GM12878 (cell line): ENCODE measurements at regions not wholly inside any gene's neighbourhood (a gene's known extent, or its start where the extent isn't known, plus 50 kb on each side); places are given as distances from the start of the nearest gene placed in this dataset.
"Not testable (repeated sequence)": the region's sequence is repeated elsewhere in the genome, so short reads cannot be mapped to it uniquely, and the experiment has no call there.

ENCODE experiments used
- BCL3 ChIP-seq: IDR thresholded peaks from 2 replicates; pipeline ENCODE4 v1.6.1; 2011; ENCODE audit warnings: borderline replicate concordance, low read depth, mild to moderate bottlenecking, moderate library complexity, low read length; ENCODE audit not compliant: insufficient read depth, poor library complexity, severe bottlenecking
- CTCF ChIP-seq, 3 experiments: IDR thresholded peaks in 2 of 3; conservative IDR thresholded peaks in 1 of 3; 2 replicates each; pipeline ENCODE4 v1.5.1; 2011; ENCODE audit warnings: low read depth in 3 of 3, low read length in 3 of 3, mild to moderate bottlenecking in 3 of 3, control low read depth in 2 of 3, moderate library complexity in 2 of 3, inconsistent platforms in 1 of 3, mixed read lengths in 1 of 3; ENCODE audit not compliant: control insufficient read depth in 2 of 3, insufficient read depth in 1 of 3; ENCODE audit errors: extremely low read depth in 1 of 3
- FOXK2 ChIP-seq: fragments of 450-650 bp; IDR thresholded peaks from 2 replicates; pipeline ENCODE4 v1.6.1; 2017; ENCODE audit warnings: mild to moderate bottlenecking, moderate library complexity
- MTA3 ChIP-seq: IDR thresholded peaks from 2 replicates; pipeline ENCODE4 v1.6.1; 2012; ENCODE audit warnings: low read length, inconsistent platforms, borderline replicate concordance
- SMC3 ChIP-seq: IDR thresholded peaks from 2 replicates; pipeline ENCODE4 v1.6.1; 2011; ENCODE audit warnings: low read length, improper control_type of control experiment, borderline replicate concordance
- ZNF217 ChIP-seq: fragments of 450-650 bp; IDR thresholded peaks from 2 replicates; pipeline ENCODE4 v1.6.1; 2017; ENCODE audit warnings: antibody characterized with exemption, mild to moderate bottlenecking

- not testable (repeated sequence) for TF ChIP-seq CTCF (IDR thresholded peaks at IDR 0.05 in 2 of 3, conservative IDR thresholded peaks at IDR 0.05 in 1 of 3; ENCODE audit: control insufficient read depth in 2 of 3, extremely low read depth in 1 of 3, insufficient read depth in 1 of 3, low read depth in 3 of 3, low read length in 3 of 3); FOXK2; BCL3; SMC3; ZNF217; MTA3
Observed at GRCh38 chr2:23056846-23057245, 328.1 kb upstream of the KLHL29 start.
